Activated effector memory CD4-positive, alpha-beta T cell treated with Interleukin-2 at 50 U/mL for 16 hours (primary cell): ENCODE measurements at regions not wholly inside any gene's neighbourhood (a gene's known extent, or its start where the extent isn't known, plus 50 kb on each side); places are given as distances from the start of the nearest gene placed in this dataset.
"Not testable (repeated sequence)": the region's sequence is repeated elsewhere in the genome, so short reads cannot be mapped to it uniquely, and the experiment has no call there.

ENCODE experiments used
- DNase-seq: peaks from one replicate; pipeline ENCODE4 v3.0.0-alpha.2; 2020

GRCh38 chr1:67589519-67590233 lies 95.3 kb upstream of the GADD45A start:
- no peak for DNase-seq

GRCh38 chr1:67590329-67590728 lies 94.7 kb upstream of the GADD45A start:
- DNase-seq: no peak

GRCh38 chr1:67594764-67595163 lies 90.2 kb upstream of the GADD45A start:
- no peak for DNase-seq

- no peak for DNase-seq
Measured at GRCh38 chr1:67596674-67597073, 88.3 kb upstream of the GADD45A start.

- DNase-seq: no peak
Measured at GRCh38 chr1:67597336-67597735, 87.7 kb upstream of the GADD45A start.

- no peak for DNase-seq
Measured at GRCh38 chr1:67599085-67599484, 85.9 kb upstream of the GADD45A start.

- no peak for DNase-seq
Measured at GRCh38 chr1:67601539-67601938, 83.5 kb upstream of the GADD45A start.

GRCh38 chr1:67601955-67602354 lies 83.0 kb upstream of the GADD45A start:
- DNase-seq: no peak

GRCh38 chr1:67604778-67605177 lies 80.2 kb upstream of the GADD45A start:
- no peak for DNase-seq

GRCh38 chr1:67605209-67605780 lies 79.7 kb upstream of the GADD45A start:
- DNase-seq: no peak

- no peak for DNase-seq
Measured at GRCh38 chr1:67607286-67607685, 77.7 kb upstream of the GADD45A start.

- no peak for DNase-seq
Measured at GRCh38 chr1:67607699-67608098, 77.3 kb upstream of the GADD45A start.

GRCh38 chr1:67608661-67609576 lies 76.1 kb upstream of the GADD45A start:
- DNase-seq: no peak

GRCh38 chr1:67609577-67610341 lies 75.2 kb upstream of the GADD45A start:
- no peak for DNase-seq

GRCh38 chr1:67610450-67610849 lies 74.6 kb upstream of the GADD45A start:
- DNase-seq: no peak

GRCh38 chr1:67611846-67612245 lies 73.2 kb upstream of the GADD45A start:
- DNase-seq: no peak

GRCh38 chr1:67612788-67613241 lies 72.2 kb upstream of the GADD45A start:
- DNase-seq: no peak

GRCh38 chr1:67613479-67613878 lies 71.5 kb upstream of the GADD45A start:
- DNase-seq: not testable (repeated sequence)

- no peak for DNase-seq
Measured at GRCh38 chr1:67614511-67614934, 70.5 kb upstream of the GADD45A start.

- no peak for DNase-seq
Measured at GRCh38 chr1:67615886-67616285, 69.1 kb upstream of the GADD45A start.

GRCh38 chr1:67616394-67616985 lies 68.5 kb upstream of the GADD45A start:
- DNase-seq: no peak

- DNase-seq: no peak
Measured at GRCh38 chr1:67618285-67619018, 66.5 kb upstream of the GADD45A start.
